ENCODE measurements at regions not wholly inside any gene's neighbourhood (a gene's known extent, or its start where the extent isn't known, plus 50 kb on each side); places are given as distances from the start of the nearest gene placed in this dataset.

DNA sequence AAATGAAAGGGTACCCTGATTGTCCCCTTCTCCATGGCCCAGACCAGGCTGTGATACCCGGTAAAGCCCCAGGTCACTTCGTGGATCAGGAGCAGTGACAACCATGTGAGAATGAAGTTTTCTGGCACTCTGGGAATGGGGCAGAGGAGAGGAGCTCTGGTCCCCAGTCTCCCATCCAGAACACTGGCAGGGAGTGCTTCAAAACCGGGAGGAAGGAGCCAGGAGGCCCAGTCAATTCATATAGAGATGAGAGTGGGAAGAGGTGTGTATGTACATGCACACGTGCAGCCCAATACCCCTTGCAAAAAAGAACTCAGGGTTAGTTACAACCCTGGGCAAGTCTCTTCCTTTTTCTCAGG lies 101.4 kb upstream of the TLE3 start:
- Histone ChIP-seq H3K36me3 (ENCODE audit: control insufficient read depth in 2 of 2, insufficient read depth in 2 of 2, low read length in 1 of 2) (no peaks in the 10 kb centered on the region), H2AFZ (ENCODE audit: control insufficient read depth, low read depth, low read length) (no peak overlapping the region), H3K4me2 (ENCODE audit: control insufficient read depth, insufficient read depth) (no peak overlapping the region), H3K27me3 (replicated peaks in 1 of 2; ENCODE audit: control insufficient read depth in 2 of 2, insufficient read depth in 2 of 2, low read length in 1 of 2) (no peaks in the 10 kb centered on the region), H3K79me2 (ENCODE audit: control insufficient read depth, insufficient read depth, low read length) (no peaks in the 10 kb centered on the region), H3K4me1 (ENCODE audit: control insufficient read depth, insufficient read depth, low read length) (peaks cover 25% of the 10 kb centered on the region), H3K9me3 (replicated peaks; ENCODE audit: control insufficient read depth, insufficient read depth, low read length) (no peaks in the 10 kb centered on the region), H4K20me1 (ENCODE audit: control insufficient read depth, insufficient read depth) (no peaks in the 10 kb centered on the region), H3K9ac (ENCODE audit: control insufficient read depth, insufficient read depth, low read length) (no peak overlapping the region), H3K4me3 (no peak overlapping the region), H3K27ac (ENCODE audit: control insufficient read depth, insufficient read depth) (no peak overlapping the region)
- 0% methylated on average over 4 of the region's 4 CpGs for WGBS (ENCODE audit: insufficient coverage, insufficient replicate concordance, low lambda C conversion rate, missing lambda C conversion rate)
- ATAC-seq (no peak), FAIRE-seq (no peak), DNase-seq (ENCODE audit: low read depth, low spot score) (no peak)
- no TSS peak for BruUV-seq (replicated peaks)
- CTCF ChIA-PET = interaction anchor here (1.0 kb wide), 1 partner anchor 18 kb away, joined by 3 read pairs; no protein-coding TSS in a partner anchor
- RAD21 ChIA-PET (ENCODE audit: unreplicated experiment) = no interaction called here
- POLR2A ChIA-PET = no interaction called here
- intact Hi-C loops (cut with micrococcal nuclease; ENCODE audit: unreplicated experiment) = loop anchor here (5.0 kb wide), 2 partner anchors 102 to 263 kb away; partner anchors contain the start of gene TLE3
- in situ Hi-C loops (cut with MboI) = no loop called here
- TF ChIP-seq IKZF1 (conservative IDR thresholded peaks at IDR 0.05) = no peak
- no peak for TF ChIP-seq SIN3A (IDR thresholded peaks at IDR 0.05; ENCODE audit: low read depth, low read length)
- TF ChIP-seq CREB1 (IDR thresholded peaks at IDR 0.05; ENCODE audit: low read depth) = no peak
- no peak for TF ChIP-seq SPI1 (IDR thresholded peaks at IDR 0.05; ENCODE audit: borderline replicate concordance, insufficient read depth, low read depth, low read length)
- TF ChIP-seq KAT2A (conservative IDR thresholded peaks at IDR 0.05; ENCODE audit: control insufficient read depth, low read depth, low read length) = no peak
- TF ChIP-seq GATAD2B (conservative IDR thresholded peaks at IDR 0.05; ENCODE audit: low read depth) = no peak
- TF ChIP-seq NR2F1 (conservative IDR thresholded peaks at IDR 0.05) = no peak
- SMC1A ChIA-PET (ENCODE audit: uncharacterized antibody, unreplicated experiment) = interaction anchor here (0.8 kb wide), 1 partner anchor 289 kb away, joined by 4 read pairs; no protein-coding TSS in a partner anchor

DNA sequence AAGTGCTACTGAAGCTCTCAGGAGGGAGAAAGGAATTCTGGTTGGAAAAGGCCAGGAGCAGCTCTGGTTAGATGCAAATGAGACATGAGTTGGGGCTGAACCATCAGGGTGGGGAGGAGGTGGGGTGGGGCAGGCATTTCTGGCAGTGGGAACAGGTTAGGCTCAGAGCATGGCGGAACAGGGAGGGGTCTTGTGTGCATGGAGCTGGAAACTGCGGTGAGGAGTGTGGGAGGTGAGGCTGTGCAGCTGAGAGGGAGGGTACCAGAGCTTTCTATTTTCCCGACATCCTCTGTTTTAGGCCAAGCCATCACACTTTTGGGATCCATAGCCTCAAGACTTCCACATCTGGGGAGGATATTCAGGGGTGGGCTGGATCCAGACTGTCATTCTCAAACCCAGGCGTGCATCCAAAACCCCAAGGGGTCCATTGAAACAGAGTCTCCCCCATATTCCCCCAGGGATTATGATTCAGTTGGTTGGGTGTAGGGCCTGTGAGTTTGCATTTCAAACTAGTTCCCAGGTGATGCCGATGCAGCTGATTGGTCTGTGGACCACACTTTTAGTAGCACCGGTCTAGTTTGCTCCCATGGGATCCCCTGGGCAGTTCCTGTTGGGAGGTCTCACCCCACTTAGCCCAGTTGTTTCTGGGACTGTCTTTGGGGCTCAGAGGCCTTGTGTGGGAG lies 100.9 kb upstream of the TLE3 start:
- SMC1A ChIA-PET (ENCODE audit: uncharacterized antibody, unreplicated experiment) = no interaction called here
- BruUV-seq (replicated peaks) = no TSS peak
- Histone ChIP-seq H3K4me2 (ENCODE audit: control insufficient read depth, insufficient read depth) (no peak overlapping the region; the same call in 1 of the 2 replicates), H3K9me3 (replicated peaks; ENCODE audit: control insufficient read depth, insufficient read depth, low read length) (no peaks in the 10 kb centered on the region), H3K36me3 (ENCODE audit: control insufficient read depth in 2 of 2, insufficient read depth in 2 of 2, low read length in 1 of 2) (no peaks in the 10 kb centered on the region), H3K4me3 (no peak overlapping the region), H3K27me3 (replicated peaks in 1 of 2; ENCODE audit: control insufficient read depth in 2 of 2, insufficient read depth in 2 of 2, low read length in 1 of 2) (no peaks in the 10 kb centered on the region), H2AFZ (ENCODE audit: control insufficient read depth, low read depth, low read length) (no peak overlapping the region), H3K4me1 (ENCODE audit: control insufficient read depth, insufficient read depth, low read length) (peaks cover 25% of the 10 kb centered on the region), H3K79me2 (ENCODE audit: control insufficient read depth, insufficient read depth, low read length) (no peaks in the 10 kb centered on the region), H3K27ac (ENCODE audit: control insufficient read depth, insufficient read depth) (no peak overlapping the region), H3K9ac (ENCODE audit: control insufficient read depth, insufficient read depth, low read length) (no peak overlapping the region), H4K20me1 (ENCODE audit: control insufficient read depth, insufficient read depth) (no peaks in the 10 kb centered on the region)
- FAIRE-seq = no peak
- WGBS (ENCODE audit: insufficient coverage, insufficient replicate concordance, low lambda C conversion rate, missing lambda C conversion rate) = 55% methylated on average over 6 of the region's 6 CpGs
- in situ Hi-C loops (cut with MboI) = no loop called here
- POLR2A ChIA-PET = interaction anchor here (0.6 kb wide), 1 partner anchor 136 kb away, joined by 4 read pairs; no protein-coding TSS in a partner anchor
- intact Hi-C loops (cut with micrococcal nuclease; ENCODE audit: unreplicated experiment) = loop anchor here (5.0 kb wide), 2 partner anchors 101 to 264 kb away; partner anchors contain the start of gene TLE3
- CTCF ChIA-PET = no interaction called here
- DNase-seq (ENCODE audit: low read depth, low spot score) = no peak
- RAD21 ChIA-PET (ENCODE audit: unreplicated experiment) = interaction anchor here (0.6 to 2.1 kb wide), 2 partner anchors 17 to 58 kb away, joined by 3 to 10 read pairs; no protein-coding TSS in a partner anchor
- ATAC-seq = no peak
- TF ChIP-seq ZSCAN29 (IDR thresholded peaks at IDR 0.05) (no peak), SMAD1 (IDR thresholded peaks at IDR 0.05; ENCODE audit: low read depth, partially characterized antibody) (no peak), TCF12 (IDR thresholded peaks at IDR 0.05; ENCODE audit: low read depth, low read length) (no peak), JUND (IDR thresholded peaks at IDR 0.05; ENCODE audit: low read depth, low read length) (no peak), EED (IDR thresholded peaks at IDR 0.05; ENCODE audit: low read depth) (no peak), SIX5 (IDR thresholded peaks at IDR 0.05; ENCODE audit: low read depth, low read length, severe bottlenecking) (no peak), HDAC6 (IDR thresholded peaks at IDR 0.05; ENCODE audit: unreplicated experiment) (no peak), CREB1 (IDR thresholded peaks at IDR 0.05; ENCODE audit: low read depth) (no peak), WRNIP1 (IDR thresholded peaks at IDR 0.05; ENCODE audit: borderline replicate concordance, low read depth, low read length) (no peak), ZNF274 (IDR thresholded peaks at IDR 0.05; ENCODE audit: insufficient read depth, insufficient read length) (no peak), CBX5 (IDR thresholded peaks at IDR 0.05; ENCODE audit: low read depth) (no peak), NRF1 (conservative IDR thresholded peaks at IDR 0.05; ENCODE audit: low read depth, low read length) (no peak), MYC (IDR thresholded peaks at IDR 0.05; ENCODE audit: insufficient read depth, insufficient read length, insufficient replicate concordance, low read length, severe bottlenecking) (no peak), MEF2B (IDR thresholded peaks at IDR 0.05; ENCODE audit: partially characterized antibody, poor library complexity, severe bottlenecking) (no peak)
